HuH-7 (cell line): ENCODE measurements at regions not wholly inside any gene's neighbourhood (a gene's known extent, or its start where the extent isn't known, plus 50 kb on each side); places are given as distances from the start of the nearest gene placed in this dataset.

Experiments
- DNase-seq: peaks from one replicate; pipeline ENCODE4 v3.0.0; 2011; ENCODE audit warnings: low spot score

GRCh38 chr1:106678279-106679050 is 378.0 kb upstream of the PRMT6 start:
- no peak for DNase-seq

GRCh38 chr1:106680216-106680615 is 376.3 kb upstream of the PRMT6 start:
- DNase-seq = no peak

DNA sequence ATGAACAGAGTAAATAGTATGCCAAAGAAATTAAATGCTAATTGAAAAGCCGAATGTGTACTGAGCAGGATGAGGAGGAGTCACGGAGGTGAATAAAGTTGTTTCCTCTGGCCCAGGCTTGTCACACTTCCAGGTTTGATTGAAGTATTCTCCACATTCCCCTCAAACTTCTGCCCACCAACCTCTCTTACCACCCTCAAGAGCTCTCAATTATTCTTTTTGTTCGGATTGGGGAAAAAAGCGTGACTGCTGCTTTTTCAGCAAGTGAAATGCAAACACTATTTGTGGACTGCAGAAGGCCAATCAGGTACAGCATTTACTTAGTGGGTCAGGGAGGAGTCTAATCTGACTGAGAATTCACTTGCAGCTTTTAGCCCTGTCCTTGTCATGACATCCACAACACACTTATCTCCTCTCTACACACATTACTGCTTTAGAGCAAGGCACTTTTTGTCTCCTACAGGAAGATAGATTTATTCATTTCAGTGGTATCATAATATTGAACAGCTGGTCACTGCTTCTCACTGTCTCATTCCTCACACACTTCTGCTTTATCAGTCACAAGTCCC is 375.6 kb upstream of the PRMT6 start:
- no peak for DNase-seq

- DNase-seq = no peak
Observed at GRCh38 chr1:106681939-106682522, 374.4 kb upstream of the PRMT6 start.

- no peak for DNase-seq
Observed at GRCh38 chr1:106688446-106688845, 368.0 kb upstream of the PRMT6 start.

- no peak for DNase-seq
Observed at GRCh38 chr1:106698660-106699059, 357.8 kb upstream of the PRMT6 start.

DNA sequence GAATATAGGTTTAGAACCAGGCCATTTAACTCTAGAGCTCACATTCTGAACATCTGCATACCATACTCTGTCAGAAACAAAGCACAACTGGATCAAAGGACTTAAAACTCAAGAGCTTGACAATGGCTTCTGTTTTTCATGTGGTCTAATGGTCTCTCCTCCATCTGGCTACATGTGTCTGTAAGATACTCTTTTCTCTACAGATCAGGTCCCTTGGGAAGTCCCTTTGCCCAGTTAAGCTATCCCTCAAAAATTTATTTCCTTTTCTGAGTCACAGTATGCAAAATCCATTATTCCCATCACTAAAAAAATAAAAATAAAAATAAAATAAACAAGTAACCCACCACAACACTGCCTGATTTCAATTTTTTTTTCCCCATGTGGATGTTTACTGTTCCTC is 357.0 kb upstream of the PRMT6 start:
- no peak for DNase-seq

- no peak for DNase-seq
Observed at GRCh38 chr1:106700211-106700610, 356.3 kb upstream of the PRMT6 start.

- no peak for DNase-seq
Observed at GRCh38 chr1:106705971-106706370, 350.5 kb upstream of the PRMT6 start.

DNA sequence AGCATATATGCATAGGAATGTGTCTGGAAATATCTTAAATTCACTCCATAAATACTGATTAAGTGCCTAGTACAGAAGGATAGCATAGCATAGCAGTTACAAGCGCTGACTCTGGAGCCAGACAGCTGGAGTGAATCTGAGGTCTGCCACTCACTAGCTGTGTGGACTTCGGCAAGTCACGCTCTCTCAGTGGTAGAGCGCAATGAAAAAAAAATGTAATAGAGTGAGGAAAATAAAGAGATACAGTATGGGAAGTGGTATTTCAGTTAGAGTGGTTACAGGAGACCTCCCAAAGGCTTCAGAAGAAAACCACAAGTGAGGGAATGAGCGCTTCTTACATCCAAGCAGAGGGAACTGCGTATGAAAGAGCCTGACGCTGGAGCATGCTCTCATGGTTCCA is 338.9 kb upstream of the PRMT6 start:
- DNase-seq = no peak

GRCh38 chr1:106721790-106722189 is 334.7 kb upstream of the PRMT6 start:
- DNase-seq = no peak

- no peak for DNase-seq
Observed at GRCh38 chr1:106722466-106722865, 334.0 kb upstream of the PRMT6 start.

DNA sequence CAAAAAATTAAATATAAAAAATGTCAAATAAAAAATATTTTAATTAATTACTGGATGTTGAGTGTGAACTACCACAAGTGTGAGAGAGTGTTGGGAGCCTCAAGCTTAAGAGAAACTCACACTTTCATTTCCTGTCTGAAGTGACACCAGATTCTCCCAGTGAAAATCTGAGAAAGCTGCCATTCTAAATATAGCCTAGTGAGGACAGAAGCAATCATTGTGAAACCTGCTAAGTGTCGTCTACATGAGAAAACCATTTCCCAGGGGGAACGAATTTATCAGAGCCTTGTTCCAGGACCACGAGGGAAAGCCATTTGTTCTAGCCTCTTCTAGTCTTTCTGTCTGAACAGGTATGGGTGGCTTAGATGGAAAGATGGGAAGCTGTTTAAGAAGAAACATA is 329.3 kb upstream of the PRMT6 start:
- no peak for DNase-seq

DNA sequence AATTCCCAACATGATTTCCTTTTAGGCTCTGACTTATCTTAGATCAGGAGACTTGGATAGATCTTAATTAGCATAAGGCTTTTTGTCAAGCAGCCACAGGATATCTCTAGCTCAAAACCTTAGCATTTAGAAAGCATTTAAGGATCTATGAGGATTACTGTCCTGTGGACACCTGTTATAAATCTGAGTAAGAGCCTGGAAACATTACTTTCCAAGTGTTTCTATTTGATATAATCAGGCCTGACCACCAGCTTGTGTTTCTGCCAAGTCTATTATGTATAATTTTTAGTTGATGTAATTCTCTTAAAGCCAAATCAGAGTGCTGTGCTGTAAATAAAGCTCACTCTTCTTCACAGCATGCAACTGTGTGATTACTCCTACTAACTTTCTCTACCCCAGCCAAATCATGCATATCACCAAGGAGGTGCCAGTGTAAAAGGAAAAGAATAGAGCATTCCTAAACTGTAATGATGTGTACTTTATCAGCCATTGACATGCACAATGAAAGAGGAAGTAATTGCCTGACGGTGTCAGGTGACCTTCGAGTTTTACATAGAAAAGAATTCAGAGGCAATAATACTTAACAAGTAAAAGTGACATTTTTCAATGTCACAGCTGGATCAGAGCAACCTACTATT is 309.9 kb upstream of the PRMT6 start:
- no peak for DNase-seq

GRCh38 chr1:106747232-106747631 is 309.2 kb upstream of the PRMT6 start:
- no peak for DNase-seq

DNA sequence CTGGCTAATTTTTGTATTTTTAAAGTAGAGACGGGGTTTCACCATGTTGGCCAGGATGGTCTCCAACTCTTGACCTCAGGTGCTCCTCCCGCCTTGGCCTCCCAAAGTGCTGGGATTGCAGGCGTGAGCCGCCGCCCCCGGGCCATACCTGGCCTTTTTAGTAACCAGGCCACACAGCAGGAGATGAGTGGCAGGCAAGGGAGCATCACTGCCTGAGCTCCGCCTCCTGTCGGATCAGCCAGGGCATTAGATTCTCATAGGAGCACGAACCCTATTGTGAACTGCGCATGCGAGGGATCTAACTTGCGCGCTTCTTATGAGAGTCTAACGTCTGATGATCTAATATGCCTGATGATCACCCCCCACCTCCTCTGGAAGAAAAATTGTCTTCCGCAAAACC is 308.7 kb upstream of the PRMT6 start:
- DNase-seq = no peak

- no peak for DNase-seq
Observed at GRCh38 chr1:106748606-106749005, 307.9 kb upstream of the PRMT6 start.

DNA sequence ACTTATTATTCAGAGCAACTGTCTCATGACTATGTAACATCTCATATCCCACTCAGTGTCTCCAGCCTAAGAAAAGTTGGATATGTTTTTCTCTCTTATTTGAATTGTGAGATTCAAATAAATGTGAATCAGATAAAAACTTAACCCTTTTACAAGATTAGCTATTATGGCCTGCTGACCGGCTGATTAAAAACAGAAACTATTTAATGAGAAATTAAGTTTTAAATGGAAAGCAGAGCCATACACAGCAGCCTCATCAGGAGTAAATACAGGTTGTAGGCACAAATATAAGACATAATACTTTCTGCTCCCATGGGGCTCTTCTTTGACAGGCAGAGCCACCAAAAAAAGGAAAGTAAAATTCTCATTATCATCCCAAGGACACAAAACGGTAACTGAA is 307.0 kb upstream of the PRMT6 start:
- DNase-seq = no peak

GRCh38 chr1:106749906-106750305 is 306.6 kb upstream of the PRMT6 start:
- no peak for DNase-seq

- no peak for DNase-seq
Observed at GRCh38 chr1:106751002-106751401, 305.5 kb upstream of the PRMT6 start.

DNA sequence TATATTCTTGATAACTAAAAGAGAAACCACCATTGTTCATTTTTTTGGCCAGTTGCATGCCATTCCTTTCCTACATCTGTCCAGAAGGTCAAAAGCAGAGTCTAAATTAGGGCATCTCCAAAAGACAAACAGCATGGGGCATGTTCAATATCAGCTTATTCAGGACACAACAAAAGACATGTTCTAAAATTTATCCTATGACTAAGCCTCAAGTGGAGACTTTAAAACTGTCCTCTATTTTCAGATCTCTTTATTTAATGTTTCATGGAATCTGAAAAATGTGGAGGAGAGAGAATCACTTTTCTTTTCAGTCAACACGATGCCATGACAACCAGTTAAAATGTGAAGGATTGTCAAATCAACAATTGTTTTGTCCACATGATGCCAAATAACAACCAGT is 303.4 kb upstream of the PRMT6 start:
- DNase-seq = no peak

GRCh38 chr1:106754957-106755356 is 301.5 kb upstream of the PRMT6 start:
- no peak for DNase-seq
